ENCODE measurements at regions not wholly inside any gene's neighbourhood (a gene's known extent, or its start where the extent isn't known, plus 50 kb on each side); places are given as distances from the start of the nearest gene placed in this dataset.

DNA sequence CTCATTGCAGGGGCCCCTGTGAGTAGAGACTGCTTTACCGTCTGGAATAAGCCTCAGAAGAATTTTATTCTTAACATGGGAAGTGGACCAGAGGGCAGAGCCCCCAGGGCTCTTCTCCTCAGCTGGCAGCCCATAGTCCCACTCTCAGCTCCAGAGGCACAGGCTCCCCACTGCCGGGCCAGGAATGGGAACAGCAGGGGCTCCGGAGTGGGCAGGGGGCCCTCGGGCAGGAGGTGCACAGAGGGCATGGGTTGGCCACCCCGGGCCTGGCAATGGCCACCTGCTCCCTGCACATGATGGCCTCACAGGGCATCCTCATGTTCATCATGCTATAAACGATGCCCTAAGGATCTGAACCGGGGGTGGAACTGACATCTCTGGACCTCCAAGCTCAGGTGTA is 1469.7 kb downstream of the BRD1 start:
- DNase-seq (ENCODE audit: low read depth in 2 of 2), result no peak

DNA sequence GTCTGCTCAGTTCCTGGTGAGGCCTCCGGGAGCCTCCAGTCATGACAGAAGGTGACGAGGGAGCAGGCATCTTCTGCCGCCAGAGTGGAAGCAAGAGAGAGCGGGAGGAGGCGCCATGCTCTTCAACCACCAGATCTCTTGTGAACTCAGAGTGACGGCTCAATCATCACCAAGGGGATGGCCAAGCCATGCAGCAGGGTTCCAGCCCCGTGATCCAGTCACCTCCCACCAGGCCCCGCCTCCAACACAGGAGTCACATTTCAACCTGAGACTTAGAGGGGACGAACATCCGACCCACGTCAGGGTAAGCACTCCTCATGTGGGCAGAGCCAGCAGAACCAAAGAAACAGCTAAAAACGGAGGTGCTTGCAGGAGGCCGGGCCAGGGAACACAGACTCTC is 1470.5 kb downstream of the BRD1 start:
- no peak for DNase-seq (ENCODE audit: low read depth in 2 of 2)

DNA sequence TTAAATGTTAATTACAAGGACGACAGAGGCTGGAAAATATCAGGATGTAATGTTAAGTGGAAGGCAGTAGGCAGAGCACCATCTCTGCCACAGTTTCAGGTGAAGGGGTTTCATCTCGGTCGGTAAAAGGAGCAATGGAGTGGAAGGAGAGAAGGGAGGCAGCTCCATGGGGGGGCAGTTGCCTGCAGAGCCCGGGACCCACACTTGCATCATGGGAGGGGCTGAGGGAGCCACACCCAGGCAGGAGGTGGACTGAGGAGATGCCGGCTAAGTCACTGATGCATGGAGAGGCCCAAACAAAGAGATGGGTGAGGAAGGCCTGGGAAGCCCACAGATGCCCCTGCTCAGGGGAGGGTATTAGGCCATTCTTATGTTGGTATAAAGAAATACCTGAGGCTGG is 1470.9 kb downstream of the BRD1 start:
- DNase-seq (ENCODE audit: low read depth in 2 of 2), result no peak

DNA sequence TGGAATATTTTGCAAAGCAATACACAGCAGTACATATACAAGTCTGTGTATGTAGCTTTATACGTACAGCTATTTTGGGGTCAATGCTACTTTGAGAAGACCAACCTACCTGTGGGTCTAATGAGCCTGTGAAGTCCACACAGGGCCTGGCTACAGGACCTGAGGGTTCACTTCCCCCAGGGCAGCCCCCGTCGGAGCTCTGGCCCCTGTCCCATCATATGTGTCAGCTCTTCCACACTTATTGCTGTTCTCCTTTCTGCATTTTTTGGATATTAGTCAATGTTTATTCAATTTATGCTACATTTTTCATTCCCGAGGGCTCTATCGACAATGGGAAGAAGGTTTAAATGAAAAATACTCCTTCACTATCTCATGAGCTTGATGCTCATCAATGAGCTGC is 1473.6 kb downstream of the BRD1 start:
- DNase-seq (ENCODE audit: low read depth in 2 of 2), result no peak

DNA sequence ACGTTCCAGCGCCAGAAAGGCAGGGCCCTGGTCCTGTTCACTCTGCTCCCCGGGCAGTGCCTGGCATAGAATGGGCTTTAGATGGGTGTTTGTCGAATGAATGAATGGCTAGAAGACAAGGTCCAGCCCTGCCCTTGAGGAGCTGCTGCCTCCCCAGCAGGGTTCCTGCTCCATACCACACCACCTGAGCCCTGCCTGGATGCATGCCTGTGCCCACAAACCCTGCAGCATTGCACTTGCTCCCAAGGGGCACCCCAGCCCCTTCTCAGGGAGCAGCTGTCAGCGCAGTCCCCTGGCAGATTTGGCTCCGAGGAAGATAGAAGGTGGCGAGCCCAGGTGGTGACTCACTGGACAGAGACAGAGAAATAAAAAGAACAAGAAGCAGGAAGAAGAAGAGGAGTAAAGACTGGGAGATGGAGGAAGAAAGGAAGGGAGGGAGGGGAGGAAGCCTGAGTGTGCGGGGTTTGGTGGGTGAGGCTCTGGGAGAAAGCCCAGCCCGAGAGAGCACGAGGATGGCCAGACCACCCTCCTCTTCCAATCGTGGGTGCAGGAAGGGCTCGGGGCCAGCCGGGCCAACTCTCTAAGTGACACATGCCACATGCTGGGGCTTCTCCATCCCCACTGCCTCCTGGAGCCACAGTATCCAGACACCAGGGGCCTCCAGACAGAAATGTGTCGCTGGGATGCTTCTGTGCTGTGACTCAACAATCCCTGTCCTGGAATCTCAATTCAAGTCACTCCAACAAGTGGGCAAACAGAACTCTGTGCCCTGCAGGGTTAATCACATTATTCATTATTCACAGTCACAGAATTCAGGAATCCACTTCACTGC is 1474.3 kb downstream of the BRD1 start:
- DNase-seq (ENCODE audit: low read depth in 2 of 2), result no peak

DNA sequence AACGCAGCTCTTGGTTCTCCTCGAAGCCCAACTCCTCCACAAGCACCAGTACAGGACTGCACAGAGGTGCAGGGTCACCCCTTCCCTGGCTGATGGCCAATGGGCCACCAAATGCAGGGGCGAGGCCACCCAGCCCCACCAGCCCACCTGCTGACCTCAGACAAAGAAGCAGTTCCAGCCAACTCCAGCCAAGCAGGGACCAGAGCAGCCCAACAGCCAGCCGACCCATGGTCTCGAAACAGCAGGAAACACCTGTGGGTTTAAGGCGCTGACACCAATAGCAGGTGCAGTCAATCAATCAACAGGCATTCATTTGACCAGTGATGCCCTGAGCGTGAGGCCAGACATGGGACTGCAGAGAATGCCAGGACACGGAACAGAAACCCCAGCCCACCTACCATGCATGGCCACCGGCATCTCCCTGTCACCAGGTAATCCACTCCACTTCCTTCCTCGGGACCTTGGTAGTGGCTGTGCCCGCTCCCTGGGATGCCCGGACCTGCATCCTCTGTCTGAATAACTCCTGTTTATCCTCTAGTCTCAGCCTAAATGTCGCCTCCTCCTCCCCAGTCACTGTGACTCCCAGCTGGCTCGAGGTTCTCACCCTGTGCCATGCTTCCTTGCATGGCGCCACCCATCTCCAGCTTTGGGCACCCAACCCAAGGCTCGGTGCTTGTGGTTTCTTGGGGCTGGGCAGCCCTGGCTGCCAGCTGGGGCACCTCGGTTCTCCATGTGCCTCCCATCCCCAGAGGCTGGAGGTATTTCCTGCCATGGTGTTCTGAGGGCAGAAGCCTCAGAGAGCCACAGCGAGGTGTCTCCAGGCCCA is 1475.4 kb downstream of the BRD1 start:
- DNase-seq (ENCODE audit: low read depth in 2 of 2), result no peak

GRCh38 chr22:48351376-48352085 is 1476.1 kb downstream of the BRD1 start:
- DNase-seq (ENCODE audit: low read depth in 2 of 2), result no peak

GRCh38 chr22:48350456-48350855 is 1477.2 kb downstream of the BRD1 start:
- DNase-seq (ENCODE audit: low read depth in 2 of 2), result no peak

DNA sequence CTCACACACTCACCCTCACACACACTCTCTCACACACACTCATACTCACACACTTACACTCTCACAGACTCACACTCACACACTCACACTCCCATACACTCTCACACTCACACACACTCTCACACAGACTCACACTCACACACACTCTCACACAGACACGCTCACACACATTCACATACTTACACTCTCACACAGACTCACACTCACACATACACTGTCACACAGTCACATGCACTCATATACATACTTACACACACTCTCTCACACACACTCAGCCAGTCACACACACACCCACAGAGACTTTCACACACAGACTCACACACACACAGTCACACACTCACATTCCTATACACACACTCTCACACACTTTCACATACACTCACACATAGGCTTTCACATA is 1478.8 kb downstream of the BRD1 start:
- no peak for DNase-seq (ENCODE audit: low read depth in 2 of 2)

- DNase-seq (ENCODE audit: low read depth in 2 of 2), result no peak
These were observed 1480.4 kb downstream of the BRD1 start for GRCh38 chr22:48347311-48347710.

GRCh38 chr22:48346911-48347310 is 1480.8 kb downstream of the BRD1 start:
- no peak for DNase-seq (ENCODE audit: low read depth in 2 of 2)

DNA sequence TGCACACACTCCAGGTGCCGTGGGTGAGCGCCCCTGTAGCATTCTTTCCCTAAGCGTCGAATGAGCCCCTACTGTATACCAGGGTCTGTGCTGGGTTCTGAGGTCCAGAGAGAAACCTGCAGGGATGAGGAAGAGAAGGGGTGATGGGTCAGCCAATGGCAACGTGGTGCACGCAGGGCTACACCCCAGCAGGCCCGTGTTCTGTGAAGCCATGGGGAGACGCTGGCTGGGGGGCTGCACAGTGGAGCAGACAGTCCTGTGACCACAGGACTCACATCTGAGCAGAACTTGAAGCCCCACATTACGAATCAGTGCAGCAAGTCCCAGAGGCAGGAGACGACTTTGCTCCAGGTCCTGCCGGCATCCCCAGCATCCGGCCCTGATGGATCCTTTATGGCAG is 1481.4 kb downstream of the BRD1 start:
- no peak for DNase-seq (ENCODE audit: low read depth in 2 of 2)

GRCh38 chr22:48345631-48346030 is 1482.0 kb downstream of the BRD1 start:
- DNase-seq (ENCODE audit: low read depth in 2 of 2), result no peak

- DNase-seq (ENCODE audit: low read depth in 2 of 2), result no peak
These were observed 1484.2 kb downstream of the BRD1 start for GRCh38 chr22:48343461-48343860.

- no peak for DNase-seq (ENCODE audit: low read depth in 2 of 2)
These were observed 1484.9 kb downstream of the BRD1 start for GRCh38 chr22:48342732-48343131.

- no peak for DNase-seq (ENCODE audit: low read depth in 2 of 2)
These were observed 1485.7 kb downstream of the BRD1 start for GRCh38 chr22:48342016-48342415.

DNA sequence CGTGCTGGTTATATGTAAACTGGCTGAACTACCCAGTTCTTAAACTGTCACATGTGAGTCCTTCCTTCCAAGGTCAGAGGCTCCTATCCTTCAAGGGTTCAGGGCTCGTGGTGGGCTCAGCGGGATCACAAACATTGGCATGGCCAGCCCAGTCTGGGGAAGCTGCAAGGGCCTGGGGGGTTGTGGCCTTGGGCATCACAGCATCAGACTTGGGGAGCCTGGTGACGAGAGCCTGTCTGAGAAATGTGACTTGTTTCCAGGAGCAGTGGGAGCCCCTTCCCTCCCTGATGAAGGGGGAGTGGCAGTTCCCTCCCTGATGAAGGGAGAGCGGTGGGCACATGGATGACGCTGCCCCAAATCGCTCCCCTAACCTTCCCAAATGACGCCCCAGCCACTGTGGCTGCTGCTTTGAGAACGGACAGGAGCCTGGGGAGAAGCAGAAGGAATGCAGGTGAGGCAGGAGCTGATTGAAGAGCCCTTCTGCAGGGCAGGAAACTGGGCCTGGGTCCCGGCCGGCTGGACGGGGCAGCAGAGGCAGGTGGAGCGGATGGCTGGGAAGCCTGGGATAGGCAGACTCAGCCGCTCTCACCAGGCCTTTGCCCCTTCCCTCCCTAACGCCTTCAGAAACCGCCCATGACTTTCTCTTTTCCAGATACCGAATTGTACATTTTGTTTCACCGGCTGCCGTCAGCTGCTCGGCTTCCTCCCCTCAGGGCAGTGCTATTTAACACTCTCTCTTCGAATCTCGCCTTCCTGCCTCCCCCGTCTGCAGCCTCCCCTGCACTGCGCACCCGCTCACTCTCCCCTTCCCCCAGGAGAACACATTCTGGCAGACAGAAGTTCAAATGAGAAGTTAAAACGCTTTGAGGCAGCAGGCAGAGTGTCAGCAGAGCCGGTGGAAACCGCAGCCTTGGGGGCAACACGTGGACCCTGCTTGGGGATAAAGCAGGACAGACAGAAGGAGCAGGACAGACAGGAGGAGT is 1486.7 kb downstream of the BRD1 start:
- no peak for DNase-seq (ENCODE audit: low read depth in 2 of 2)

- no peak for DNase-seq (ENCODE audit: low read depth in 2 of 2)
These were observed 1487.5 kb downstream of the BRD1 start for GRCh38 chr22:48340191-48340590.

DNA sequence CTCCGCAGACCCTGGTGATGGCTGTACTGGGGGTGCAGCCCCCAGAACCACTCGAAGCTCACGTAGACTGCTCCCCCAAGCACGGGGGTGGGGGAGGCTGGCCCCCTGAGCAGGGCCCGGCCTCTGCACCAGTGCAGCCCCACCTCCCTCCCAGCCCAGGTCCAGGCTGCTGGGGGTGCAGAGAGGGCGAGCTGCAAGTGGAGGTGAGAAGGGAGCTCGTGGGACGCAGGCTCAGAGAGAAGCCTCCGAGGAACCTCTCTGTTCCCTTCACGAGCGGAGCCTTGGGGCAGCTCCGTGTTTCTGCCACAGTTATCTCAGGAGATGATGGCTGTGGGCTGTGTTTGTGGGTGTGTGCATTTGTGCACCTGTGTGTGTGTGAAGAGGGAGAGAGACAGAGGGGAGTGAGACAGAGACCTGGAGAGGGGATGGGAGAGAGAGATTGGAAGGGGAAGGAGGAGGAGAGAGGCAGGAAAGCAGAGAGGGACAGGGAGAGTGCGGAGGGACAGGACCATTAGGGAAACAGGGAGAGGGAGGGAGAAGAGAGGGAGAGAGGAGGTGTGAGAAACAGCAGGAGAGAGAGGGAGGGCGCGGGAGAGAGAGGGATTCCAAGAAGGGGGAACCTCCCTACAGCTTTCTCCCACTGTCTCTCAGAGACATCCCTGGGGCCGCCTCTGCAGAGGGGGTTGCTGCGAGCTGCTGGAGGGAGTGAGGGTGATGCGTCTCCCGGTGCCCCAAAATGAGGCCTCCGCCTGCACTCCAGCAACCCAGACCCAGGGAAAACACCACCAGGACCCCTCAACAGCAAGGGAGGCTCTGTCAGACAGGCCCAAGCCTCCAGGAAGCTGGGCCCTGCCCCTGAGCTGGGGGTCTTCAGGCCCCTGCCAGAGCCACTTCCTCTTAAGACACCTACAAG is 1488.6 kb downstream of the BRD1 start:
- DNase-seq (ENCODE audit: low read depth in 2 of 2), result no peak
